GM12875 (cell line): ENCODE measurements at regions not wholly inside any gene's neighbourhood (a gene's known extent, or its start where the extent isn't known, plus 50 kb on each side); places are given as distances from the start of the nearest gene placed in this dataset.

Source experiments
- H3K4me3 ChIP-seq: one replicate; pipeline ENCODE4 v1.5.1; 2011; ENCODE audit warnings: low read depth, low read length, control low read depth
- CTCF ChIP-seq: IDR thresholded peaks from 2 replicates; pipeline ENCODE4 v1.5.1; 2011; ENCODE audit warnings: low read depth, mild to moderate bottlenecking, control low read depth, inconsistent platforms, low read length, moderate library complexity, borderline replicate concordance; ENCODE audit not compliant: insufficient read depth

DNA sequence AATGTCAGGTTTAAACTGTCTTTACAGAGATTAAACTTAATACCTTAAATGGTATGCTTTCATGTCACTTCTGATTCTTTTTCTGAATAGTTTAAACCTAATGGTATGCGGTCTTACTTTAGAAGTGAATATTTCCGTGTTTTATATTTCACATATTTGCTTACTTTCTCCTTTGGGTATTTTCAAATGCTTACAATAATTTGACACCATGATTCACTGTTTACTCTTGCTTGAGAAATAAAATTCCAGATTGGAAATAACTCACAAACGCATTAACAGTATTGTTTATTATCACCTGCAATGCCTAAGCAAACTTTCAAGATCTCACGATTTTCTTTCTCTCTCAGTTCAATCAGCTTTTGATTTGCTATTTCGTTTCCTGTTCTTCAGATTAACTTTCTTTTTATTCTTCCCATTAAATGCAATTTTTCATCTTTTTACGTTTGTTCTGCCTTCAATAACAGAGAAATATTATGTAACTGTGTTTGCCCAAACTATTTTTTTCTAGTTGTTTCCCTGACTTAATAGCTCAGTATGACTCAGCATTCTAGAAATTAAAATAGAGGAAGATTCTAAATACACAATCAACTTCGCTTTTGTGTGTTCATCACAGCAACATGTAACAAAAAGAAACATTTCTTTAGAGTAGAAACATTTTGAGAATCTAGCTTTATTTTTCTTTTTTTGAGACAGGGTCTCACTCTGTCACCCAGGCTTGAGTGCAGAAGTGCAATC lies 955.5 kb upstream of the PRKX start:
- no peak overlapping the region for H3K4me3 ChIP-seq
- no peak for TF ChIP-seq CTCF

- TF ChIP-seq CTCF, result no peak
- H3K4me3 ChIP-seq, result no peak overlapping the region
These were observed 949.6 kb upstream of the PRKX start for GRCh38 chrX:4663085-4663484.

GRCh38 chrX:4661771-4662170 lies 948.3 kb upstream of the PRKX start:
- H3K4me3 ChIP-seq, result no peak overlapping the region
- no peak for TF ChIP-seq CTCF

- H3K4me3 ChIP-seq, result no peak overlapping the region
- no peak for TF ChIP-seq CTCF
These were observed 943.0 kb upstream of the PRKX start for GRCh38 chrX:4656419-4656818.

DNA sequence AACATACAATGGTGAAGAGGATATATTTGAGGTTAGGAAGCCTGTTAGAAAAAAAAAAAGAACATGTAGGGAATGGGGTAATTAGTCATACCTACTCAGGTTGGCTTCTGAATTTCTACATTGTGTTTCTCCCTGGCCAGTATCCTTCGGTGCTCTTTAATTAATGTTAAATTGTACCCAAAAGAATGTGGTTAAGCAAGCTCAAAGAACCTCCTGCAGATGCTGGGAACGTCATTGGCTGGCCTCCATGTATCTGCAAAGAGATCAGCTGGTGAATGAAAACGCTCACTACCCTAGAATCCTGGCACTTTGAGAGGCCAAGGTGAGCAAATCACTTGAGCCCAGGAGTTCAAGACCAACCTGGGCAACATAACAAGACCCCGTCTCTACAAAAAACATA lies 942.3 kb upstream of the PRKX start:
- no peak overlapping the region for H3K4me3 ChIP-seq
- no peak for TF ChIP-seq CTCF

GRCh38 chrX:4642114-4642513 lies 928.7 kb upstream of the PRKX start:
- TF ChIP-seq CTCF, result no peak
- no peak overlapping the region for H3K4me3 ChIP-seq

DNA sequence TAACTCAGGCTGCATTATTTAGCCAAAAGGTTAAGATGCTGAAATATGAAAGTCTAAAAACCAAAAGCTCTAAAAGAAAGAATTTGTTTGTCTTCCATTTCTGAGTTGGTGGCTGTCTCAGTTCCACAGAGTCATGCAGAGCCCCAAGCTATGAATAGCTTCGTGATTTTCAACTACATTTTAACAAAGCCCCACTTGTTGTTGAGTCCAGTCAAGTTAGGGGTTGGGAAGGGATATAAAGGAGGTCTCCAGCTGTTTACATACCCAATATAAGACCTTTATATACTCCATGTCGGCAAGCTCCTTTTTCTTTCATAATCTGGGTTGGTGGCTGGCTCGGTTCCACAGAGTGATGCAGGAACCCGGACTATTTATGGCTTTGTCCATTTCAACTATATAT lies 924.6 kb upstream of the PRKX start:
- TF ChIP-seq CTCF, result no peak
- no peak overlapping the region for H3K4me3 ChIP-seq
